Ovary (tissue), 3 donors: ENCODE measurements at regions not wholly inside any gene's neighbourhood (a gene's known extent, or its start where the extent isn't known, plus 50 kb on each side); places are given as distances from the start of the nearest gene placed in this dataset.

Experiments used
- EP300 ChIP-seq: sonication (generic); formaldehyde crosslinking; IDR thresholded peaks from one replicate; pipeline ENCODE4 v1.6.1; 2017; ENCODE audit warnings: antibody characterized with exemption
- POLR2A ChIP-seq: fragments of 450-650 bp; IDR thresholded peaks from one replicate; pipeline ENCODE4 v1.6.1; 2017; ENCODE audit warnings: antibody characterized with exemption, mild to moderate bottlenecking, moderate library complexity
- TF ChIP-seq, protein P1 (sequence below), 3 donors: fragments of 450-650 bp in 2 of 3; fragments of 200-600 bp in 1 of 3; IDR thresholded peaks; one replicate each; pipeline versions ENCODE4 v1.5.1 to v1.8.0; 2016 to 2022; ENCODE audit warnings: antibody characterized with exemption in 3 of 3, mild to moderate bottlenecking in 1 of 3
- donor health status: DM: no; HTN: no; CAD: no.

DNA sequence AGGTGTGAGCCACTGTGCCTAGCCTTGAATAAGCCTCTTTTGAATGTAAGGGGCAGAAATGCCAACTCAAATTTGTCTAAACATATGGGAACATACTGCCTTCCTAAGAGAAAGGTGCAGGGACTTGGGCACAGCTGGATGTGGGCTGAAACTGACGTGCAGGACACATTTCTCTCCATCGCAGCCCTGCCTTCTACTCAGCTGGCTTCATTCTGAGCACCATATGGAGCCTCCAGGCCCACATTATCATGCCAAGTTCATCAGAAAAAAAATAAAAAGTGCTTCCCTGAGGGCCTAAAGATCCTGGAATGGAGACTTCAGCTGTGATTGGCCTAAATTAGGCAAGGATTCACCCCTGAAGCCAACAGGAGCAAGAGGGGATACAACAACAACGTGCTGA, 386.2 kb downstream of the RAB28 start:
- TF ChIP-seq, protein P1, sequence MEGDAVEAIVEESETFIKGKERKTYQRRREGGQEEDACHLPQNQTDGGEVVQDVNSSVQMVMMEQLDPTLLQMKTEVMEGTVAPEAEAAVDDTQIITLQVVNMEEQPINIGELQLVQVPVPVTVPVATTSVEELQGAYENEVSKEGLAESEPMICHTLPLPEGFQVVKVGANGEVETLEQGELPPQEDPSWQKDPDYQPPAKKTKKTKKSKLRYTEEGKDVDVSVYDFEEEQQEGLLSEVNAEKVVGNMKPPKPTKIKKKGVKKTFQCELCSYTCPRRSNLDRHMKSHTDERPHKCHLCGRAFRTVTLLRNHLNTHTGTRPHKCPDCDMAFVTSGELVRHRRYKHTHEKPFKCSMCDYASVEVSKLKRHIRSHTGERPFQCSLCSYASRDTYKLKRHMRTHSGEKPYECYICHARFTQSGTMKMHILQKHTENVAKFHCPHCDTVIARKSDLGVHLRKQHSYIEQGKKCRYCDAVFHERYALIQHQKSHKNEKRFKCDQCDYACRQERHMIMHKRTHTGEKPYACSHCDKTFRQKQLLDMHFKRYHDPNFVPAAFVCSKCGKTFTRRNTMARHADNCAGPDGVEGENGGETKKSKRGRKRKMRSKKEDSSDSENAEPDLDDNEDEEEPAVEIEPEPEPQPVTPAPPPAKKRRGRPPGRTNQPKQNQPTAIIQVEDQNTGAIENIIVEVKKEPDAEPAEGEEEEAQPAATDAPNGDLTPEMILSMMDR (IDR thresholded peaks at IDR 0.05): no peak
- TF ChIP-seq EP300: no peak
- no peak for TF ChIP-seq POLR2A
